CD4-positive, alpha-beta T cell treated with Interleukin-12 subunit alpha and Interleukin-12 subunit beta, for 1 hour (primary cell): ENCODE measurements at regions not wholly inside any gene's neighbourhood (a gene's known extent, or its start where the extent isn't known, plus 50 kb on each side); places are given as distances from the start of the nearest gene placed in this dataset.

Experiments used
- DNase-seq: peaks from one replicate; pipeline ENCODE4 v3.0.0-alpha.2; 2020

DNA sequence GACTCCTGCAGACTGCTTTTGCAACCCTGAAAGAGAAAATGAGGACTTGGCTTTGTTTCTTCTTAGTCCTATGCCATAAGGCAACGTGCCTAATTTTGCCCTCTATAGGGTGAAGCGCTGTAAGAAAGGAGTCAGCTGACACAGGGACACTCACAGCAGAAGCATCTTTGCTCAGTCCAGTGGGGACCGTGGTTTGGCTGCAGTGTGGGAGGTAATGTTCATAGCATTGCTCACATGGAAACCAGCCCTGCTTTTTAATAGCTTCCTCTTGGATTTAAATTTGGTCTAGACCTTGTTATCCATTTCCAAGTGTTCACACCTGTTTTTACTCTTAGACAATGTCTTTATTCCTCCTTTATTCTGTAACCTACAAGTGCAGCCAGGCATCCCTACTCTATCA, 1032.1 kb downstream of the NTRK3 start:
- no peak for DNase-seq

DNA sequence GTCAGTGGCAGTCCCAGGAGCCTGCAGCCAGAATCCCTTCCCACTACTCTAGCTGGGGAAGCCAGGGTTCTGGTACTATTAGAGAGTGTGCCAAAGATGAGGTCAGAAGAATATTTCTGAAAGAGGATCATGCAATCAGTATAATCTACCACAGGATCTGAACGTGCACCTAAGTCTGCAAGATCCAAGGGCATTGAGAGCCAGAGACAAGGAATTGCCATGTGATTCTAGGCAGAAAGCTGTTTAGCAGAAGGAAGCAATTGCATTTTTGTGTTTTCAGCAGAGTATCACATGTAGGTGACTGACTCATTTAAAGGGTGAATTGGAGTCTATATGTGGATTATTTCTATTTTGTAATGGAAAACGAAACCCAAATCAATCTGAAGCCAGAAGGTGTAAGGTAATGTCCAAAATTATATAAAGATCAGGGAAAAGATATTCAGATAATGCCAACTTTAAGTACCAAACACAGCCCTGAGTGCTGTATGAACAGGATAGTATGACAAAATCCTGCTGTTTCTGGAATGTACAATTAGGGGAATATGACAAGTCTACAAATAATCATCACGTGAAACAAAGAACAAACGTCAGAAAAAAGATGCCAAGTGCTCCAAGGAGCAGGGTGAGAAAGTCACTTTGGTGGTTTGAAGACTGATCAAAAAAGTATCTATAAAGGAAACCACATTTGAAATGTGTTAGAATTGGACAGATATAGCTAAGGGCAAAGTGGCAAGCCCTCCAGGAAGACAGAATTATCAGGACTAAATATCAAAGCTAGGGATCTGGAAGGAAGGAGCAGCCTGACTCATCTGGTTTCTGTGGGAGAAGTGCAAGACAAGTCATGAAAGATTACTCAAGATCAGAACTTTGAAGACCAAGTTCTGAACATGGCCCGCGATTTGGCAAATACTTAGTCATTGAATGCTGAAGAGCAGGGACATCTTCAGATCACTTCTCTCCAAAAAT, 1036.6 kb downstream of the NTRK3 start:
- no peak for DNase-seq

DNA sequence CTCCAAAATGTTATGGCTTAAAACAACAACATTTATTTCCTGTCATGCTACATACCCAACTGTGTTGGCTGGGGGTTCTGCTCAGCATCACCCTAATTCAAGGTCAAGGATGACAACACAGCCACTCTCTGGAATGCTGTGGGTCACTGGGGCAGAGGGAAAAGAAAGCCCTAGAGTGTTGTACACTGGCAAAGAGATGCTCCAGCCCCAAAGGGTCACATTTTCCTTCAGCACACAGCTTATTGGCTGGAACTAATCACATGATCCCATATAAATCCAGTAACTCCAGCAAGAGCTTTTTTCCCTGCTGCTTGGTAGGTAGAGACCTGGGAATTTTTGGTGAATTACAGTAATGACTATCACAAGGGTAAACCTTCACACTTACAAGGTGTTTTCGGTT, 1041.4 kb downstream of the NTRK3 start:
- DNase-seq: no peak

DNA sequence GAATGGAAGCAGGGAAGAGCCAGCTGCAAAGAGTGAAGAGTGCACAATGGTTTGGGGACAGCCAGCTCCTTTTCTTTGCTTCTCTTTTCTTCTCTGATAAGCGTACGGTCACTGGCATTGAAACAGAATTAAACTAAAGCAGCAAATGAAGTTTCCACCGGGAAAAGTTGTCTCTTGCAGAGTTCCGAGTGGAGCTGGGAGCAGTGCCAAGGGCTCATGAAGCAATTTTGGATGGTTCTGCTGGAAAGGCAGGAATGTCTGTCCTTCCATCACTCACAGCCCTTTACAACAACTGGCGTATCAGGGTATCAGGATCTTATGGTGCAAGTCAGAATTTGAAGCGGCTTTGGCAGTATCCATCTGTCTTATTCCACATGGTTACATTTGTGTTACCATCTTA, 1042.9 kb downstream of the NTRK3 start:
- DNase-seq: no peak

DNA sequence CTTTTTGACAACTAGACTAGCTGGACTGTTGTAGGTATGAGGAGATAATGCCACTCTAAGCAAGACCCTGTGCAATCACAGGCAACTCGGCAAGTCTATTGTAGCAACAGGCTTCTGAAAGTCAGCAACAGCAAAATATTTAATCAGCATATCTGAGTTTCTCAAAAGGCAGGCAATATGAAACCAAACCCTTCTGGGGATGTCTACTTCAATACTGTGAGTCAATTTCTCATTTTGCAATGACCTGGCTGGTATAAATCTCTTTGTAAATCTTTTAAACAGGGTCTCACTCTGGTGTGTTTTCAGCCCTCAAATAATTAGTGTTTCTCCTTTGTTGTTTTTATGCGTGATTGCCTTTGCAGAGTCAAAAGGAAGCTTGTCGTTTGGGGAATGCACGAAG, 1044.5 kb downstream of the NTRK3 start:
- DNase-seq: no peak

DNA sequence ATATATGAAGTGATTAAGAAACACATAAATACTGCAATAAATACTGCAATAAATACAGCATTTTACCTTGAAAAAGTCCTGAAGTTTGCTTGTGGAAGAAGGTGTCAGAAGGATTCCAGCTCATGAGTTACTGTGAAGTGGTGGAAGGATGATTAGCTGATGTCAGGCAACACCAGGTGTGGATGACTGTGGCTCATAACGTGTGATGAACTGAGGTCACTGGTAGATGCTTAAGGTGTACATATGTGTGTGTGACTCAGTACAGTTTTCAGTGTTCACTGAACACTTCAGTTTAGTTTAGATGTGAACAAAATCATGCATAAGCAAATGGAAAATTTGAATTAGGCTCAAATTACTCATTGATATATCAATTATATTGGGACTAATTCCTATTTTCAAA, 1045.0 kb downstream of the NTRK3 start:
- DNase-seq: no peak

DNA sequence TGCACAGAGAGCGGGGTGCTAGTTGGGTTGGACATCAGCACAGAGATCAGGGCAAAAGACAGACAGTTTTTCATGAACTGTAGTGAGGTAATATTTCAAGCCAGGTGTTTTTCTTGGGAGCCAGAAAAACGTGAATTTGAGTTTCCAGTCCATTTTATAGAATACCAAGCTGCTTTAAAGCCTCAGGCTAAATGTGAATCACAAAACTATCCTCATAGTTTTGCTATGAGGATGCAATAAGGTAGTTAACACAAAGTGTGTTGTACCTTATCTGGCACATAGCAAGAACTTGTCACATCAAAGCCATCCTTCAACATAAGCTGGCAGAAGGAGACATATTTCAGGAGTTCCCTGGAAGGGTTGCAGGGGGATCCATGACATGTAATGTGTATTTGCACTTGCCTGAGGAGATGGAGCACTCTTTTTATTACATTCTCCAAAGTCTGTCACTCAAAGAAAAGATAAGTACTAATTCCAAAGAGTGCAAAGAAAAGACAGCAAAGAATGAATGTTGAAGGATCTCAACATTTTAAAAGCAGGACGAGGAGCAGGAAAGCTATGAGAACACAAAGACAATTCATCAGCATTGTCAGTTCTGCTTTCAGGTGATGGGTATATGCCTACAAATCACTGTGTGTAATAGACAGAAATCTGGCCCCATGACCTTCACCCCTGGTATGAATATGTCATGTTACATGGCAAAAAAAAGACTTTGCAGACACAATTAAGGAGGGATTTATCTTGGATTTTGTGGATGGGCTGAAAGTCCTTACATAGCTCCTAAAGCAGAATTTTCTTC, 1046.4 kb downstream of the NTRK3 start:
- DNase-seq: no peak

DNA sequence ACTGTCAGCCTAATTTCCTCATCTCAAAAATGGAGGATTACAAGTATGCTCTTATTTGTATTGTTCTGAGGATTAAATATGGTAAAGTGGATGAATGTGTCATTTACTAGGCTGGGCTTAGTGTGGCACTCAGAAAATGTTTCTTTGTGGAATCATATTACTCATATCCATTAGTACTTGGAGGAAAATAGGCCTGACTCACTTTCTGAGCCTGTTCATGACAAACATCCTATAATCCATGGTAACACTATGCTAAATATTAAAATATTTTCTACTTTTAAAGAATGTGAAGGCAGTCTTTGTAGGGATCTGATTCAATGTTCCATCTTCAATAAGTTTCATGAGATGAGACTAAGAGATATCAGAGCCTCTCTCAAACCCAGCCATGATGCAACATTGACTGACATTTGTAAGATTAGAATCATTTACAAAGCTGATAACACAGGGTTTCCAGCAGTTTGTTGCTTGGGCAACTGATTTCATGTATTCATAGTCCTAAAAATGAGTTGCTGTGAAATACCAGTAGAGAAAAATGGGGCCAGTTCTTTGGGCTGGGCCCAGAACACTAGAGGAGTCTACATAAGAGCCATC, 1048.5 kb downstream of the NTRK3 start:
- DNase-seq: no peak

DNA sequence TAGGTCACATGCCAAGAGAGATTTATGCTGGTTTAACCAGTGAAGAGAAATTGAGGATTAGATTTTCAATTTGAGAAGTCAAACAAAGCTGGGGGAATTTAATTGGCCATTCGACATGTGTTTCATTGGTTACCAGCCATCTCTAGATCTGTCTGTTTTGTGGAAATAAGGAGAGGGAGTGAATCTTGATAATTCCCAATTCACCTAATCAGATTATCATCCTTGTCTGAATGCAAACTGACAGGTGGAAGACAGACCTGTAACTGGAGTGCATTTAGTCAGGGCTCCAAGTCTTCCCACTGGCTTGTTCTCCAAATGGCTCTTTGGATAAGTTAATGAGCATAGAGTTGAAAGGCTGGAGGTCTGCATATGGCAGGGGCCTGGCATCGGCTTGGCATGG, 1049.3 kb downstream of the NTRK3 start:
- DNase-seq: no peak

DNA sequence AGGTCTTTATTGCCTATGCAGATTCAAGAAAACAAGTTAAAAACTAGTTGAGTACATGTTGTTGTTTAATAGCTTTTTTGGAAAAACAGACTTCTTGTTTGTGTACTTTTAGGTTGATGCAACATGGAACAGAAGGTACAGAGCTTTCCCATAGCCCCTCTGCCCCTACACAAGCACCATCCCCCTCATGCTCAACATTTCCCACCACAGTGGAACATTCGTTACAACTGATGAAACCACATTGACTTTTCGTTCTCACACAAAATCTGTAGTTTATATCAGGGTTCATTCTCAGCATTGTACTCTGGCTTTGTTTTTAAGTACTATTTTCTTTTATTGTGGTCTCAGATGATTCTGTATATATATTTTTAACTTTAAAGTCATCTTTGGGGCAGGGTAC, 1054.6 kb downstream of the NTRK3 start:
- no peak for DNase-seq

DNA sequence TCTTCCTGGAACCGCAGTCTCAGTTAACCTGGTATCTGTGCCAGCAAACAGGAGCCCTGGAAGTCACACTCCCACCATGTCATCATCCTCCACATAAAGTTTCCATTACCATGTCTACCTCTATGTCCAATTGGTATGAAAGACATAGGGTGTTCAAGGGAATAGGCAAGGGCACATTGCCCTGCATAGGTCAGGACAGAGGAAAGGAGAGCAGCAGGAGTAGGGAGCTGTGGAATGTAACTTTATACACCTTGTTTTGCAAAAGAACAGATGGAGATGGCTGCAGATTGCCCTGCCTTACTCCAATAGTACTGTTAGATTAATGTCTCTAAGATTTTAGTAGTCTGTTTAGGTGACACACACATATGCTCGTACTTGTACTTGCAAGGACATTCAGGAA, 1056.4 kb downstream of the NTRK3 start:
- no peak for DNase-seq

DNA sequence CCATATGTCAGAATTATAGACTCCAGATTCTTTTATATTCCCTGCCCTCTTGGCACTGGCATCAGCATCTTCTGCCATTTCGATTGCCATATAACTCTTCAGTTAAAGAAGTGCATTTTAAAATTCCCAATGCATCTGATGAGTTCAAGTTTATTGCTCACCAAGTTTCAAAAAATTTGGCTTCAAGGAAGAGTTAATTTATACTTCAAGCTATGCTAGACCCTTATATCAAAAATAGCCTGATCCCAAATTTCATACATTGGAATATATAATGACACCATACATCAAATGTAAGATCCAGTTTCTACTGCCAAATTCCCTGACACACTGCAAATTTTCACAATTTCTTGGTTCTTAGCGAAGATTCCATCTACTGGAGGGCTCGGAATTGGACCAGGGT, 1058.6 kb downstream of the NTRK3 start:
- DNase-seq: no peak

DNA sequence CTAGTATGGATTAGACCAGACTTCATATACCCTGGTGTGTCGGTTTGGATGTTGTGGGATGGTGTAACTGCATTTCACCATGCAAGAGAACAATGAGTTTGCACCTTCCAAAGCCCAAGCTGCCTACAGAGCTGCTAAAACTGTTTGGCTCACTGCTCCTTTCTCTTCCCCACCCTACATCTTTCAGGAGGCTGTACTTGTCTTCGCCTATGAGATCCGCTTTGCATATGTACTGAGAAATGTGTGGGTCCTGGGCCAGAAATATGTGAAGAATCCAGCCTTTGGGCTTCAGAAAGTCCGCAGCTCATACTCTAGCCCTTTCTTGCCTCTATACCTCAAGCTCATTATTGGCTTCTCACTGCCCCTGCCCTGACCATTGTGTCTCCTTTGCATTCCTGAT, 1060.0 kb downstream of the NTRK3 start:
- no peak for DNase-seq

DNA sequence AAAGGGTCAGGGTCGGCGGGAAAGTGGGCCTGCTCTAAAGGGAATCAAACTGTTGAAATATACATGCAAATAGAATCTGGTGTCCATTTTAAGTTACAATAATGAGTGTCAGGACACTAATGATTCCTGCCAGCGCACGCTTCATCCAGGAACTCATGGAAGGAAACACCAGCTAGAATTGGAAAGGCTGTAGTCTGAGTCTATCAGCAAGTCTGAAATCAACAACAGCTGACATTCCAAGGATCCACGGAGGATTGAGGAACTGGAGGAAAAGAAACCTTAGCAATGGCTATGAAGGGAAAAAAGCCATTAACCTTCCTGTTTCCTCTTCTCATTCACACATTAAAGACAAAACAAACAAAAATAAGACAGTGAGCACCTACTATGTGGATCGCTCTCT, 1063.1 kb downstream of the NTRK3 start:
- DNase-seq: no peak

DNA sequence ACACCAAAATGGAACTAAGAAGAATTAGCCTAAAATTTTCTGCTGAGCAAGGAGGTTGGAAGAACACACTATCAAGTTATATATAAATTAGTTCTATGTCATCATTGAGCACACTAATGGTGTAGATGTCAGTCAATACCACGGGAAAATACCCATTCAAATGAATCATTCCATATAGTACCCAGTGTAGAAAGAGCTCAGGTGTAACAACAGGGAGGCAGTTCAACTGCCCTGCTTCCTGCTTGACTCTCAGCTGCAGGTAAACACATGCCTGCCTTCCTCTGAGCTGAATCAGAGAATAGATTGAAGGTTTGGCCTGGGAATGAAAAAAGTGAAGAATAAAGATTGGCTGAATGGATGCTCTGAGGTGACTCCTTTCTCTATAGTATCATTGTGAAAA, 1088.0 kb downstream of the AGBL1 start:
- no peak for DNase-seq

DNA sequence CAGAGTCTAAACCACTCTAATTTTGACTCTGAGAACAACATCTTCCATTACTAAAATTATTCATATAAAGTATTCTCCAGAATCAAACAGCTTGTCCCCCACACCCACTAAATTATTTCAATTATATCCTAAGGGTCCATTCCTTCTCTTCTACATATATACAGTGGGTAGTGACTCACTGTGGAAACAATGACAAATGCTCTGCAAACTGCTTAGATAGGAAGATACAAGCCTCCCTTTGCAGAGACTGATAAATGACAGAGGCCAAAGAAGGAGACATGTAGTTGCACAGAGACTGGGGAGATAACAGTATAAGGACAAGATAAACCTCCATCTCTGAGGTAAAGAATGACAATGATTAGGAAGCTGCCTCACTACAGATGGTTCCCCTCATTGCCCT, 1087.4 kb downstream of the AGBL1 start:
- DNase-seq: no peak

DNA sequence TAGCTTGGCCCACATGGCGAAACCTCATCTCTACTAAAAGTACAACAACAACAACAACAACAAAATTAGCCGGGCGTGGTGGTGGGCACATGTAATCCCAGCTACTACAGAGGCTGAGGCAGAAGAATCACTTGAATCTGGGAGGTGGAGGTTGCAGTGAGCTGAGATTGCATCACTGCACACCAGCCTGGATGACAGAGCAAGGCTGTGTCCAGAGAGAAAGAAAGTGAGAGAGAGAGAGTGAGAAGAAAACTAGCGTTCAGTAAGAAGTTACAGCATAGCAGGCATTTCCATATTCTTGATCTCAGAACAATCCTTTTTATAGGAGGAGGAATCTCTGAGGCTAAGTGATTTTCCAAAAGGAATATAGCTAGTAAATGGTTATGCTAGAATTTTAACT, 1076.1 kb downstream of the AGBL1 start:
- no peak for DNase-seq

DNA sequence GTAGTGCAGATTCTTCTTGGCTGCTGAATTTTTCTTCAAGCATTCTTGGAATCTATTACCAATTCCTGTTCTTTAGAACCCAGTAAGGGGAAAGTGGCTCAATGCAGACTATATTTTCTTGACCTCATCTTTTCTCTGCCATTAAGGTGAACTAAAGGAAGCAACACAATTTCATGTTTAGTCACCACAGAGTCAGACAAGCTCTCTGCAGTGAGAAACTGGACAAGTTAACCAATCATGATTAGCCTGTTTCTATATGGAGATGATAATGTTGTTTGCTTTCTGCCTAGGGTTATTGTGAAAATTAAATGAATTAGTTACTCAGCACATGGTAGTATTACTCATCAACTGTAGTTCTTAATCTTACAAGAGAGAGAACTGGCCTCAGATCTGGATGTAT, 1075.1 kb downstream of the AGBL1 start:
- DNase-seq: no peak

DNA sequence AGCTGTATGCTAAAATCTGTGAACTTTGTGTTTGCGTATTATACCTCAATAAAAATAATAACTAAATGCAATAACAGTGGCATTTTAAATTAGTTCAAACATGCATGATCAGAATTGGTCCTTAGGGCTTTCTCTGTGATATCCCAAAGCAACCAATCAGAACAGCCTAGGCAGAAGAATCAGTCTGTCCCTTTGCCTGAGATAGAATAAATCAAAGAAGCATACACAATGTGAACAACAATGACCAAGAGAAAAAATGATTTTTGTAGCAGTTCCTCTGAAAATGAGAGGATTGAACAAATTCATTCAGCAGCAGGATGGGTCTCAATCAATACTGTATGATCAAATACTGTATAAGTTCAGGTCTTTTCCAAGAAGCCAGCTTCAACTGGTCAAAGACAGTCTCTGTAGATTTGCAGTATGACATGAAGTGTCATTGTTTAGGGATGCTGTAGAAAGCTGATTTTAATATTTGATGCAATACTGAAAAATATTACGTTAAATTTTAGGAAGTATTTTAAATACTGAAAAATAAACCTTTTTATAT, 1071.6 kb downstream of the AGBL1 start:
- DNase-seq: no peak

DNA sequence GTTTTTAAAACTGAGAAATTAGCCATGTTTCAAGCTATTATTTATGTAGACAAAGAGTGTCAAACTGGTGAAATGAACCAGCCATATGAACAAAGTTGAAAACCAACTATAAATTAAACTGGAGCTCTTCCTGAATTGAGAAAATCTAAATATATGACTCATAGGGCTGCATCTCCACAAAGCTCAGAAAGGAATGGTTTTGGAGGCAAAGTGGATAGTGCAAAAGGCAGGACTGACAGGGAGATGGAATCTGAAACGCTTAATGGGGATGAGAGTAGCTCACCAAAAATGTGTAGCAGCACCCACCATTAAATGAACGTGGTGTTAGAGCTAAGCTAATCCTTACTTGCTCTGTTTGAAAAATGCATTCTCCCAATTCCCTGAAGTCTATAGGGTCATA, 1066.0 kb downstream of the AGBL1 start:
- no peak for DNase-seq

DNA sequence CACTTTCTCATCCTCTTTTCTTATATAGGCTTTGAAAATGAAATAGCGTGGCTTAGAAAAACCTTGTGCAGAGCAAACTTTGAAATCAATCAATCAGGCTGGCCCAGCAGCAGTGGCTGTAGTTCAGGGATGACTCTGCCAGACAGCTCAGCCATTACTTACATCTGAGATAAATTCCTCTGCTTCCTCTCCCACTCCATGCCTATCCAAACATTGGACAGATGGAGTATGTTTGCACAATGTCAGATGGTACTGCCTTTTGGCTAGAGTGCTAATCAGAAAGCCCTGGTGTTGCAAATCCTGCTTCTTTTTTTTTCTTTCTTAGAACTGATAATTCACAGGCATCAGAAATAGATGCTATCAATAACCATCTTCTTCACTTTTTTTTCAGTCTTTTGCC, 1065.1 kb downstream of the AGBL1 start:
- no peak for DNase-seq

DNA sequence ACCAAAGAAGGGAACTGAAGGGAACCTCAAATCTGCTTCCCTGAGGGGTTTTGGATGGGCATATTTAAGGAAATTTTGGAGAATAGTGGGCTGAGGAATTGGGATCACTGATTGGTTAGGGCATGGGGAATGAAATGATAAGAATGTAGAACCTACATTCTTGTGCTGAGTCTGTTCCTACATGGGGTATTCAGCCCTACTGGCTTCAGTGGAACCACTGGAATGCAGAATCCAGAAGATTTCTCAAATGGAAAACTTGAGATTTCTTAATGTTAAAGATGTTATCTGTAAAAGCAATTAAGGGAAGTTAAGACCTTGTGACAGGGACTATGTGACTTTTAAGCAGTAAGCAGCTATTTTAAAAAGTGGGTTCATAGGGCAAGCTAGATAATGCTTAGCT, 1062.4 kb downstream of the AGBL1 start:
- DNase-seq: no peak

DNA sequence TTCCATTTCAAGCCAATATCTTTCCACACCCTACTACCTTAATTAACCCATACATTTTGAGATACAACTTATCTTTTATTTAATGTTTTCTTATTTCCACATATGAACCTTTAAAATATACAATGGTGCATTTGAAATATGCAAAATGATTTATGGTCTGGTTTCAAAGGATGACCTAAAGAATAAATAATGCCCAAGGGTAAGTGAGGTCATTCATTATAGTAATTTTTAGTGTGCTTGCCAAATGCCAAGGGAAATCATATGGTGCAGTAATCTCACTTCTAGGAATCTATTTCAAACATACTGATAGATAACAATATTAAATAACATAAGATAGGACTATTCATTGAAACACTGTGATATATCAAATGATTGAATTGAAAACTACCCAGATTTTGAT, 1055.4 kb downstream of the AGBL1 start:
- no peak for DNase-seq

DNA sequence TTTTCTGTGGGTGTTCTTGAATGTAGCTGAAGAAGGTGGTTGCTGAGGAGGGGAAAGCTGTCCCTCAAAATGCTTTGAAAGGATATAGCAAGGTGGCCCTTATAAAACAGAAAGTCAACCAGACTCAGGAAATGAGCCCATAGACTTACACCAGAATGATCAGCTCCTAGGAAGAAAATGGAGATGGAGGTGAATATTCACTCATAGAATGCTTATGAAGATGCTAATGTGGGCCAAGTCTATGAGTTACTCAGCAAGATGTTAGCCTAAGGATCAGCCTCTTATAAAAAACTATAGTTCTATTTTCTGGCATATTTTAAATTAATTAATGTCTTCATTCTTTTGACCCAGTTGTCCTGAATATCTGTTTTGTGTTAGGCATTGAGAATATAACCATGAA, 1054.0 kb downstream of the AGBL1 start:
- no peak for DNase-seq
